GM12875 (cell line): ENCODE measurements at regions not wholly inside any gene's neighbourhood (a gene's known extent, or its start where the extent isn't known, plus 50 kb on each side); places are given as distances from the start of the nearest gene placed in this dataset.

Source experiments
- H3K4me3 ChIP-seq: one replicate; pipeline ENCODE4 v1.5.1; 2011; ENCODE audit warnings: low read depth, low read length, control low read depth
- CTCF ChIP-seq: IDR thresholded peaks from 2 replicates; pipeline ENCODE4 v1.5.1; 2011; ENCODE audit warnings: low read depth, mild to moderate bottlenecking, control low read depth, inconsistent platforms, low read length, moderate library complexity, borderline replicate concordance; ENCODE audit not compliant: insufficient read depth

GRCh38 chr16:6510261-6510660, 822.4 kb upstream of the RBFOX1 start:
- TF ChIP-seq CTCF = no peak
- H3K4me3 ChIP-seq = no peak overlapping the region

- no peak overlapping the region for H3K4me3 ChIP-seq
- no peak for TF ChIP-seq CTCF
Observed at GRCh38 chr16:6499413-6499812, 833.2 kb upstream of the RBFOX1 start.

GRCh38 chr16:6498858-6499257, 833.8 kb upstream of the RBFOX1 start:
- TF ChIP-seq CTCF = no peak
- no peak overlapping the region for H3K4me3 ChIP-seq

GRCh38 chr16:6496996-6497395, 835.6 kb upstream of the RBFOX1 start:
- no peak for TF ChIP-seq CTCF
- no peak overlapping the region for H3K4me3 ChIP-seq

GRCh38 chr16:6495486-6496210, 837.0 kb upstream of the RBFOX1 start:
- no peak overlapping the region for H3K4me3 ChIP-seq
- no peak for TF ChIP-seq CTCF

GRCh38 chr16:6494716-6495115, 837.9 kb upstream of the RBFOX1 start:
- no peak overlapping the region for H3K4me3 ChIP-seq
- TF ChIP-seq CTCF = no peak

GRCh38 chr16:6493555-6493954, 839.1 kb upstream of the RBFOX1 start:
- no peak overlapping the region for H3K4me3 ChIP-seq
- TF ChIP-seq CTCF = no peak
